HG03439 (cell line): ENCODE measurements at regions not wholly inside any gene's neighbourhood (a gene's known extent, or its start where the extent isn't known, plus 50 kb on each side); places are given as distances from the start of the nearest gene placed in this dataset.
"Not testable (repeated sequence)": the region's sequence is repeated elsewhere in the genome, so short reads cannot be mapped to it uniquely, and the experiment has no call there.

Experiments used
- ATAC-seq: cut with Tn5 transposase; IDR thresholded peaks from one replicate; pipeline ENCODE4 v1.9.1; 2021; ENCODE audit warnings: mild to moderate bottlenecking, moderate library complexity; ENCODE audit not compliant: unreplicated experiment

GRCh38 chr1:172914501-172915144, 136.1 kb downstream of the TNFSF18 start:
- ATAC-seq: no peak

- no peak for ATAC-seq
Measured at GRCh38 chr1:172915271-172915670, 135.5 kb downstream of the TNFSF18 start.

- ATAC-seq: no peak
Measured at GRCh38 chr1:172916116-172916515, 134.6 kb downstream of the TNFSF18 start.

GRCh38 chr1:172917972-172918371, 132.8 kb downstream of the TNFSF18 start:
- no peak for ATAC-seq

- ATAC-seq: no peak
Measured at GRCh38 chr1:172918478-172918877, 132.3 kb downstream of the TNFSF18 start.

- ATAC-seq: no peak
Measured at GRCh38 chr1:172926070-172926469, 124.7 kb downstream of the TNFSF18 start.

GRCh38 chr1:172928412-172928811, 122.3 kb downstream of the TNFSF18 start:
- no peak for ATAC-seq

GRCh38 chr1:172929006-172929405, 121.7 kb downstream of the TNFSF18 start:
- no peak for ATAC-seq

- no peak for ATAC-seq
Measured at GRCh38 chr1:172930142-172930541, 120.6 kb downstream of the TNFSF18 start.

GRCh38 chr1:172931340-172931739, 119.4 kb downstream of the TNFSF18 start:
- no peak for ATAC-seq

- ATAC-seq: no peak
Measured at GRCh38 chr1:172931761-172932160, 119.0 kb downstream of the TNFSF18 start.

- ATAC-seq: no peak
Measured at GRCh38 chr1:172932981-172933380, 117.8 kb downstream of the TNFSF18 start.

- no peak for ATAC-seq
Measured at GRCh38 chr1:172934417-172934762, 116.4 kb downstream of the TNFSF18 start.

- ATAC-seq: no peak
Measured at GRCh38 chr1:172935062-172935592, 115.6 kb downstream of the TNFSF18 start.

GRCh38 chr1:172936088-172936645, 114.6 kb downstream of the TNFSF18 start:
- no peak for ATAC-seq

GRCh38 chr1:172938681-172939080, 112.1 kb downstream of the TNFSF18 start:
- no peak for ATAC-seq

GRCh38 chr1:172939475-172939874, 111.3 kb downstream of the TNFSF18 start:
- no peak for ATAC-seq

GRCh38 chr1:172940174-172940855, 110.4 kb downstream of the TNFSF18 start:
- no peak for ATAC-seq

GRCh38 chr1:172941471-172941870, 109.3 kb downstream of the TNFSF18 start:
- ATAC-seq: no peak

- ATAC-seq: no peak
Measured at GRCh38 chr1:172941945-172942344, 108.8 kb downstream of the TNFSF18 start.

GRCh38 chr1:172943138-172943537, 107.6 kb downstream of the TNFSF18 start:
- ATAC-seq: not testable (repeated sequence)

- no peak for ATAC-seq
Measured at GRCh38 chr1:172944931-172945330, 105.8 kb downstream of the TNFSF18 start.
